ENCODE measurements at regions not wholly inside any gene's neighbourhood (a gene's known extent, or its start where the extent isn't known, plus 50 kb on each side); places are given as distances from the start of the nearest gene placed in this dataset.

- DNase-seq, result no peak
Measured at GRCh38 chr9:110101531-110102161, 106.3 kb downstream of the C9orf152 start.

GRCh38 chr9:110103257-110103656, 104.7 kb downstream of the C9orf152 start:
- DNase-seq, result no peak

GRCh38 chr9:110104261-110104809, 103.6 kb downstream of the C9orf152 start:
- DNase-seq, result no peak

GRCh38 chr9:110105107-110105506, 102.9 kb downstream of the C9orf152 start:
- no peak for DNase-seq

- DNase-seq, result no peak
Measured at GRCh38 chr9:110106661-110107060, 101.3 kb downstream of the C9orf152 start.

GRCh38 chr9:110109333-110110092, 98.4 kb downstream of the C9orf152 start:
- no peak for DNase-seq

GRCh38 chr9:110110154-110110553, 97.8 kb downstream of the C9orf152 start:
- no peak for DNase-seq

- no peak for DNase-seq
Measured at GRCh38 chr9:110111868-110112267, 96.1 kb downstream of the C9orf152 start.

- no peak for DNase-seq
Measured at GRCh38 chr9:110112792-110113191, 95.2 kb downstream of the C9orf152 start.

GRCh38 chr9:110114086-110114858, 93.7 kb downstream of the C9orf152 start:
- DNase-seq, result no peak

- no peak for DNase-seq
Measured at GRCh38 chr9:110114859-110115201, 93.1 kb downstream of the C9orf152 start.

- DNase-seq, result no peak
Measured at GRCh38 chr9:110115341-110115820, 92.6 kb downstream of the C9orf152 start.

- no peak for DNase-seq
Measured at GRCh38 chr9:110115826-110116542, 92.0 kb downstream of the C9orf152 start.

GRCh38 chr9:110116543-110116885, 91.4 kb downstream of the C9orf152 start:
- no peak for DNase-seq

GRCh38 chr9:110121170-110121569, 86.8 kb downstream of the C9orf152 start:
- DNase-seq, result no peak

GRCh38 chr9:110123341-110124095, 84.4 kb downstream of the C9orf152 start:
- DNase-seq, result no peak

GRCh38 chr9:110124439-110124838, 83.5 kb downstream of the C9orf152 start:
- no peak for DNase-seq

- no peak for DNase-seq
Measured at GRCh38 chr9:110125207-110125751, 82.7 kb downstream of the C9orf152 start.

GRCh38 chr9:110125763-110126351, 82.1 kb downstream of the C9orf152 start:
- DNase-seq, result no peak

GRCh38 chr9:110126499-110126941, 81.4 kb downstream of the C9orf152 start:
- DNase-seq, result no peak
